ENCODE measurements at regions not wholly inside any gene's neighbourhood (a gene's known extent, or its start where the extent isn't known, plus 50 kb on each side); places are given as distances from the start of the nearest gene placed in this dataset.
"Not testable (repeated sequence)": the region's sequence is repeated elsewhere in the genome, so short reads cannot be mapped to it uniquely, and the experiment has no call there.

DNA sequence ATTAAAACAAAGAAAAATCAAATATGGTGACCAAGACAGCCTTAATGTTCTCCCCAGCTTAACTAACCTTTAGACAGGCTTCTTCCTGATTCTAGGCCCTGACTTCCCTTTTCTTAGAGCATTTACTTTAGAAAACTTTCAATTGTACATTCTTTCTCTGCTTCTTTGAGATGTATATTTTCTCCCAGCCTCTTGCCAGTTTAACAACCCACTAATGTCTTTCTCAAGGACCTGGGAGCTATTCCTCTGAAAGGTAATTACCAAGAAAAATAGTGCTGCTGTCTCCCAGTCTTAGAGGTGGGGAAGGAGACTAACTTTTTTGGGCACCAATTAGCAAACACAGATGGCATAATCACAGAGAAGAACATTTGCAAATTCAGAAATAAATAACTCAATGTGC, 62.8 kb upstream of the KCNQ5 start:
- TF ChIP-seq SUZ12 (IDR thresholded peaks at IDR 0.05; ENCODE audit: extremely low read depth, insufficient read depth, insufficient read length) (no peak), YY1 (IDR thresholded peaks at IDR 0.05; ENCODE audit: insufficient read depth, insufficient read length) (no peak), ZNF274 (IDR thresholded peaks at IDR 0.05; ENCODE audit: low read depth, low read length) (no peak)
- Histone ChIP-seq H3K4me3 (ENCODE audit: insufficient read length, low read depth) (no peak overlapping the region), H3K27me3 (ENCODE audit: insufficient read depth, insufficient read length) (no peaks in the 10 kb centered on the region), H3K4me1 (ENCODE audit: insufficient read depth, insufficient read length) (no peaks in the 10 kb centered on the region), H3K36me3 (ENCODE audit: insufficient read depth, insufficient read length, low read length) (no peaks in the 10 kb centered on the region), H3K9ac (ENCODE audit: insufficient read length, low read depth) (no peak overlapping the region), H3K9me3 (ENCODE audit: insufficient read depth, low read length) (no peaks in the 10 kb centered on the region)
- DNase-seq (ENCODE audit: low read depth, low spot score), result no peak

DNA sequence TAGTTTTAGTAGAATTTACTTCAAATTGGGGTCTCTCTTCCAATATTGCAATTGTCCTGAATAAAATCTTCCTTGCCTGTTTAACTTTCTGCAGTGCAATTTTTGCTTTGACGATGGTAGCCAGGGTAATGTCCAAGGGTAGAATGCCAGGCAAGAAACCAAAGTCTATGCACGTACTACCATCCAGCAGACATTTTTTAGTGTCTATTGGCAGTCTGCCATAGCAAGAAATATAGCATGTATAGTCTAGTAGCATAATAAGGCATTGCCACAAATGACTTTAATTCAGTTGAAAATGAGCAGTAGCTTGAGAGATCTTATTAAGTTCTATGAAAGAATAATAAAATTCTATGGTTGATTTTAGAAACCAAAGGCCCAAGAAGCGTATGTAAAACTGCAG, 62.3 kb upstream of the KCNQ5 start:
- Histone ChIP-seq H3K9me3 (ENCODE audit: insufficient read depth, low read length) (no peaks in the 10 kb centered on the region), H3K36me3 (ENCODE audit: insufficient read depth, insufficient read length, low read length) (no peaks in the 10 kb centered on the region), H3K27me3 (ENCODE audit: insufficient read depth, insufficient read length) (no peaks in the 10 kb centered on the region), H3K9ac (ENCODE audit: insufficient read length, low read depth) (no peak overlapping the region), H3K4me1 (ENCODE audit: insufficient read depth, insufficient read length) (no peaks in the 10 kb centered on the region), H3K4me3 (ENCODE audit: insufficient read length, low read depth) (no peak overlapping the region)
- DNase-seq (ENCODE audit: low read depth, low spot score), result no peak
- TF ChIP-seq SUZ12 (IDR thresholded peaks at IDR 0.05; ENCODE audit: extremely low read depth, insufficient read depth, insufficient read length) (no peak), YY1 (IDR thresholded peaks at IDR 0.05; ENCODE audit: insufficient read depth, insufficient read length) (no peak), ZNF274 (IDR thresholded peaks at IDR 0.05; ENCODE audit: low read depth, low read length) (no peak)

- H3K4me3 ChIP-seq (ENCODE audit: insufficient read length, low read depth), result no peak overlapping the region
Observed at GRCh38 chr6:72560721-72561593, 60.9 kb upstream of the KCNQ5 start.

DNA sequence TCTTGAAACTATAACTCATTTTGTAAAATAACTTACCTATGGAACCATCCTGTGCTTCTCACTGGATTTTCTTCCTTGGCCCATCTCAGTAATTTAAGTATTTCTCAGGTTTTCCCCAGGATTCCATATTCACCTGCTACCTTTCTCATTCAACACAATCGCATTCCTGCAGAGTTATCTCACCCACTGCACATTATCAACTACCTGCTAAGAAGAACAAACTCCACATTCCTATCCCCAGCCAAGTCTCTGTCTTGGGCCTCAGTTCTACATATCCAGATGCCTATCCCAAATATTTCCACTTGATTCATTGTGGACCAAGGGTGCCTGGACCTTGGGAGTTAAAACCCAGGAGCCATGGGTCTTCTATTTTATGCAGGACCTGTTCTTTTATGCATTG, 60.2 kb upstream of the KCNQ5 start:
- no peaks in the 10 kb centered on the region for H3K4me1 ChIP-seq (ENCODE audit: insufficient read depth, insufficient read length)
- TF ChIP-seq ZNF274 (IDR thresholded peaks at IDR 0.05; ENCODE audit: low read depth, low read length), result no peak
- H3K36me3 ChIP-seq (ENCODE audit: insufficient read depth, insufficient read length, low read length), result no peaks in the 10 kb centered on the region
- no peak overlapping the region for H3K4me3 ChIP-seq (ENCODE audit: insufficient read length, low read depth)
- H3K27me3 ChIP-seq (ENCODE audit: insufficient read depth, insufficient read length), result no peaks in the 10 kb centered on the region
- no peak for DNase-seq (ENCODE audit: low read depth, low spot score)
- H3K9ac ChIP-seq (ENCODE audit: insufficient read length, low read depth), result no peak overlapping the region
- no peaks in the 10 kb centered on the region for H3K9me3 ChIP-seq (ENCODE audit: insufficient read depth, low read length)

More at GRCh38 chr6:72560721-72561593, 60.9 kb upstream of the KCNQ5 start:
- Histone ChIP-seq H3K9me3 (ENCODE audit: insufficient read depth, low read length) (no peaks in the 10 kb centered on the region), H3K9ac (ENCODE audit: insufficient read length, low read depth) (no peak overlapping the region), H3K27me3 (ENCODE audit: insufficient read depth, insufficient read length) (no peaks in the 10 kb centered on the region), H3K36me3 (ENCODE audit: insufficient read depth, insufficient read length, low read length) (no peaks in the 10 kb centered on the region), H3K4me1 (ENCODE audit: insufficient read depth, insufficient read length) (no peaks in the 10 kb centered on the region)
- no peak for TF ChIP-seq ZNF274 (IDR thresholded peaks at IDR 0.05; ENCODE audit: low read depth, low read length)
- no peak for TF ChIP-seq YY1 (IDR thresholded peaks at IDR 0.05; ENCODE audit: insufficient read depth, insufficient read length)
- TF ChIP-seq SUZ12 (IDR thresholded peaks at IDR 0.05; ENCODE audit: extremely low read depth, insufficient read depth, insufficient read length), result no peak
- DNase-seq (ENCODE audit: low read depth, low spot score), result no peak

- Histone ChIP-seq H3K36me3 (ENCODE audit: insufficient read depth, insufficient read length, low read length) (no peaks in the 10 kb centered on the region), H3K4me3 (ENCODE audit: insufficient read length, low read depth) (no peak overlapping the region), H3K9ac (ENCODE audit: insufficient read length, low read depth) (no peak overlapping the region), H3K4me1 (ENCODE audit: insufficient read depth, insufficient read length) (no peaks in the 10 kb centered on the region), H3K9me3 (ENCODE audit: insufficient read depth, low read length) (peaks cover 9% of the 10 kb centered on the region), H3K27me3 (ENCODE audit: insufficient read depth, insufficient read length) (no peaks in the 10 kb centered on the region)
- no peak for TF ChIP-seq ZNF274 (IDR thresholded peaks at IDR 0.05; ENCODE audit: low read depth, low read length)
- TF ChIP-seq SUZ12 (IDR thresholded peaks at IDR 0.05; ENCODE audit: extremely low read depth, insufficient read depth, insufficient read length), result no peak
- no peak for TF ChIP-seq YY1 (IDR thresholded peaks at IDR 0.05; ENCODE audit: insufficient read depth, insufficient read length)
- DNase-seq (ENCODE audit: low read depth, low spot score), result no peak
Observed at GRCh38 chr6:72564231-72564630, 57.6 kb upstream of the KCNQ5 start.

DNA sequence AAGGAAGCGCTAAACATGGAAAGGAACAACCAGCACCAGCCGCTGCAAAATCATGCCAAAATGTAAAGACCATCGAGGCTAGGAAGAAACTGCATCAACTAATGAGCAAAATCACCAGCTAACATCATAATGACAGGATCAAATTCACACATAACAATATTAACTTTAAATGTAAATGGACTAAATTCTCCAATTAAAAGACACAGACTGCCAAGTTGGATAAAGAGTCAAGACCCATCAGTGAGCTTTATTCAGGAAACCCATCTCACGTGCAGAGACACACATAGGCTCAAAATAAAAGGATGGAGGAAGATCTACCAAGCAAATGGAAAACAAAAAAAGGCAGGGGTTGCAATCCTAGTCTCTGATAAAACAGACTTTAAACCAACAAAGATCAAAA, 49.9 kb upstream of the KCNQ5 start:
- not testable (repeated sequence) for H3K4me3 ChIP-seq (ENCODE audit: insufficient read length, low read depth); DNase-seq (ENCODE audit: low read depth, low spot score); H3K4me1 ChIP-seq (ENCODE audit: insufficient read depth, insufficient read length); H3K27me3 ChIP-seq (ENCODE audit: insufficient read depth, insufficient read length); H3K36me3 ChIP-seq (ENCODE audit: insufficient read depth, insufficient read length, low read length); H3K9ac ChIP-seq (ENCODE audit: insufficient read length, low read depth)
- H3K9me3 ChIP-seq (ENCODE audit: insufficient read depth, low read length), result peaks cover 14% of the 10 kb centered on the region
